B cell (primary cell): ENCODE measurements at regions not wholly inside any gene's neighbourhood (a gene's known extent, or its start where the extent isn't known, plus 50 kb on each side); places are given as distances from the start of the nearest gene placed in this dataset.

Source experiments
- CTCF ChIP-seq: fragments of 200-600 bp; IDR thresholded peaks from one replicate; pipeline ENCODE4 v1.8.0; 2022; ENCODE audit warnings: antibody characterized with exemption, mild to moderate bottlenecking
- EZH2 ChIP-seq: IDR thresholded peaks from 2 replicates; pipeline ENCODE4 v1.6.1; 2012; ENCODE audit warnings: borderline replicate concordance, low read depth, mild to moderate bottlenecking, moderate library complexity, low read length; ENCODE audit not compliant: insufficient read depth, poor library complexity, severe bottlenecking

- TF ChIP-seq CTCF, result no peak
- no peak for TF ChIP-seq EZH2
These were observed 1713.2 kb upstream of the FLRT2 start for GRCh38 chr14:83816761-83817160.
